ENCODE measurements at regions not wholly inside any gene's neighbourhood (a gene's known extent, or its start where the extent isn't known, plus 50 kb on each side); places are given as distances from the start of the nearest gene placed in this dataset.

GRCh38 chr13:109481040-109481439, 305.3 kb downstream of the IRS2 start:
- no peak overlapping the region for H2AFZ ChIP-seq (ENCODE audit: low read depth, low read length, poor library complexity, severe bottlenecking)
- H3K9me3 ChIP-seq (ENCODE audit: control insufficient read depth in 1 of 2, insufficient read depth in 1 of 2, low read depth in 1 of 2, low read length in 2 of 2) = no peaks in the 10 kb centered on the region
- ChIA-PET CTCF (no interaction called here), RAD21 (ENCODE audit: low non-redundant PET in 1 of 2, low total read pairs in 2 of 2, uncharacterized antibody in 2 of 2, unreplicated experiment in 2 of 2) (no interaction called here), POLR2A (no interaction called here)
- TF ChIP-seq ZFX (IDR thresholded peaks at IDR 0.05) (no peak), CBX3 (IDR thresholded peaks at IDR 0.05; ENCODE audit: low read depth) (no peak), ZBTB33 (IDR thresholded peaks at IDR 0.05; ENCODE audit: extremely low read depth, insufficient replicate concordance, low read length) (no peak), SIN3A (IDR thresholded peaks at IDR 0.05; ENCODE audit: low read depth) (no peak), RAD21 (IDR thresholded peaks at IDR 0.05; ENCODE audit: low read depth) (no peak), YY1 (IDR thresholded peaks at IDR 0.05; ENCODE audit: extremely low read depth, insufficient replicate concordance, low read depth, low read length) (no peak), POLR2AphosphoS5 (IDR thresholded peaks at IDR 0.05; ENCODE audit: low read depth, low read length) (no peak), EZH2 (IDR thresholded peaks at IDR 0.05) (no peak), ELF1 (IDR thresholded peaks at IDR 0.05; ENCODE audit: borderline replicate concordance, low read depth) (no peak), TCF7L2 (IDR thresholded peaks at IDR 0.05; ENCODE audit: borderline replicate concordance, extremely low read depth, insufficient read depth, insufficient read length) (no peak), SRF (IDR thresholded peaks at IDR 0.05; ENCODE audit: low read depth) (no peak)
- TF ChIP-seq, protein P1, sequence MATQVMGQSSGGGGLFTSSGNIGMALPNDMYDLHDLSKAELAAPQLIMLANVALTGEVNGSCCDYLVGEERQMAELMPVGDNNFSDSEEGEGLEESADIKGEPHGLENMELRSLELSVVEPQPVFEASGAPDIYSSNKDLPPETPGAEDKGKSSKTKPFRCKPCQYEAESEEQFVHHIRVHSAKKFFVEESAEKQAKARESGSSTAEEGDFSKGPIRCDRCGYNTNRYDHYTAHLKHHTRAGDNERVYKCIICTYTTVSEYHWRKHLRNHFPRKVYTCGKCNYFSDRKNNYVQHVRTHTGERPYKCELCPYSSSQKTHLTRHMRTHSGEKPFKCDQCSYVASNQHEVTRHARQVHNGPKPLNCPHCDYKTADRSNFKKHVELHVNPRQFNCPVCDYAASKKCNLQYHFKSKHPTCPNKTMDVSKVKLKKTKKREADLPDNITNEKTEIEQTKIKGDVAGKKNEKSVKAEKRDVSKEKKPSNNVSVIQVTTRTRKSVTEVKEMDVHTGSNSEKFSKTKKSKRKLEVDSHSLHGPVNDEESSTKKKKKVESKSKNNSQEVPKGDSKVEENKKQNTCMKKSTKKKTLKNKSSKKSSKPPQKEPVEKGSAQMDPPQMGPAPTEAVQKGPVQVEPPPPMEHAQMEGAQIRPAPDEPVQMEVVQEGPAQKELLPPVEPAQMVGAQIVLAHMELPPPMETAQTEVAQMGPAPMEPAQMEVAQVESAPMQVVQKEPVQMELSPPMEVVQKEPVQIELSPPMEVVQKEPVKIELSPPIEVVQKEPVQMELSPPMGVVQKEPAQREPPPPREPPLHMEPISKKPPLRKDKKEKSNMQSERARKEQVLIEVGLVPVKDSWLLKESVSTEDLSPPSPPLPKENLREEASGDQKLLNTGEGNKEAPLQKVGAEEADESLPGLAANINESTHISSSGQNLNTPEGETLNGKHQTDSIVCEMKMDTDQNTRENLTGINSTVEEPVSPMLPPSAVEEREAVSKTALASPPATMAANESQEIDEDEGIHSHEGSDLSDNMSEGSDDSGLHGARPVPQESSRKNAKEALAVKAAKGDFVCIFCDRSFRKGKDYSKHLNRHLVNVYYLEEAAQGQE (IDR thresholded peaks at IDR 0.05; ENCODE audit: low read depth) = no peak
- TF ChIP-seq, protein P2, sequence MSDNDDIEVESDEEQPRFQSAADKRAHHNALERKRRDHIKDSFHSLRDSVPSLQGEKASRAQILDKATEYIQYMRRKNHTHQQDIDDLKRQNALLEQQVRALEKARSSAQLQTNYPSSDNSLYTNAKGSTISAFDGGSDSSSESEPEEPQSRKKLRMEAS (IDR thresholded peaks at IDR 0.05) = no peak
- no peaks in the 10 kb centered on the region for H4K20me1 ChIP-seq (ENCODE audit: insufficient read depth)
- no peak overlapping the region for H3K9ac ChIP-seq (ENCODE audit: low read length)
- no peak overlapping the region for H3K4me3 ChIP-seq (replicated peaks in 1 of 2; ENCODE audit: low read depth in 1 of 2, low read length in 2 of 2)
- intact Hi-C loops (cut with micrococcal nuclease) = no loop called here
- H3K27ac ChIP-seq (ENCODE audit: low read depth, low read length) = no peak overlapping the region
- H3K9me2 ChIP-seq (ENCODE audit: insufficient read depth) = no peaks in the 10 kb centered on the region
- BruUV-seq (replicated peaks) = no TSS peak
- H3K4me2 ChIP-seq (ENCODE audit: low read length) = no peak overlapping the region
- ATAC-seq (no peak), DNase-seq (ENCODE audit: low read depth, low spot score) (no peak)
- H3K27me3 ChIP-seq (ENCODE audit: insufficient read depth, low read length) = no peaks in the 10 kb centered on the region
- no peaks in the 10 kb centered on the region for H3K36me3 ChIP-seq (ENCODE audit: control insufficient read depth in 1 of 2, insufficient read depth in 2 of 2, low read length in 2 of 2)
- no peaks in the 10 kb centered on the region for H3K4me1 ChIP-seq (ENCODE audit: control insufficient read depth in 1 of 2, insufficient read depth in 2 of 2, low read length in 2 of 2)
- H3K79me2 ChIP-seq (ENCODE audit: insufficient read depth, low read length) = no peaks in the 10 kb centered on the region

Data from HCT116 (cell line).